H1 (cell line): ENCODE measurements at regions not wholly inside any gene's neighbourhood (a gene's known extent, or its start where the extent isn't known, plus 50 kb on each side); places are given as distances from the start of the nearest gene placed in this dataset.

Source experiments
- CTCF ChIA-PET: fragments of 300-600 bp; sonication (Branson Sonifier 250); formaldehyde crosslinking; loops from one replicate; lab custom pipeline; 2021; ENCODE audit not compliant: partially characterized antibody; lab: Charles Lee
- POLR2A ChIA-PET: fragments of 300-600 bp; sonication (Branson Sonifier 250); formaldehyde crosslinking; loops from one replicate; lab custom pipeline; 2021; ENCODE audit warnings: inconsistent platforms; ENCODE audit not compliant: partially characterized antibody; lab: Charles Lee
- DNase-seq, 2 experiments: peaks; one replicate each; pipeline versions ENCODE4 v3.0.0 to v3.0.0-alpha.2; 2010 to 2022; ENCODE audit warnings: low spot score in 2 of 2, low read depth in 1 of 2, mixed read lengths in 1 of 2
- FAIRE-seq: peaks from 2 replicates; lab custom pipeline; 2011; peaks lifted over from hg19 to GRCh38; lab: Jason Lieb, UNC
- H2AFZ ChIP-seq: 2 replicates; pipeline ENCODE4 v1.8.1; 2012; ENCODE audit warnings: low read length, inconsistent platforms
- H2AK5ac ChIP-seq: 2 replicates; pipeline ENCODE4 v1.6.1; 2013; ENCODE audit warnings: low read depth, low read length
- H2BK120ac ChIP-seq: replicated peaks from 2 replicates; pipeline ENCODE3; 2013; ENCODE audit warnings: low read depth, low read length, inconsistent platforms
- H2BK12ac ChIP-seq: 2 replicates; pipeline ENCODE4 v1.6.1; 2013; ENCODE audit warnings: low read depth, low read length
- H2BK15ac ChIP-seq: 2 replicates; pipeline ENCODE4 v1.6.1; 2013; ENCODE audit warnings: low read length
- H2BK20ac ChIP-seq: 2 replicates; pipeline ENCODE4 v1.6.1; 2013; ENCODE audit warnings: low read length
- H2BK5ac ChIP-seq: 2 replicates; pipeline ENCODE4 v1.6.1; 2013; ENCODE audit warnings: low read depth, low read length
- H3K14ac ChIP-seq: 2 replicates; pipeline ENCODE4 v1.6.1; 2013; ENCODE audit warnings: inconsistent platforms; ENCODE audit not compliant: insufficient read length
- H3K18ac ChIP-seq: 2 replicates; pipeline ENCODE4 v1.6.1; 2013; ENCODE audit warnings: low read length; ENCODE audit errors: extremely low read depth
- H3K23ac ChIP-seq: 2 replicates; pipeline ENCODE4 v1.6.1; 2013; ENCODE audit warnings: inconsistent platforms; ENCODE audit not compliant: insufficient read length
- H3K23me2 ChIP-seq: 2 replicates; pipeline ENCODE4 v1.6.1; 2013; ENCODE audit warnings: low read depth, low read length
- H3K27ac ChIP-seq: 2 replicates; pipeline ENCODE4 v1.6.1; 2011; ENCODE audit warnings: low read depth, low read length, inconsistent platforms
- H3K27me3 ChIP-seq, 4 experiments: replicated peaks in 1 of 4; 1 replicate in 1 of 4; 2 replicates in 3 of 4; pipeline versions ENCODE4 v1.6.1 to v1.8.1; 2011 to 2013; ENCODE audit warnings: low read length in 3 of 4, mild to moderate bottlenecking in 3 of 4, inconsistent platforms in 2 of 4, mixed read lengths in 2 of 4, moderate library complexity in 1 of 4; ENCODE audit not compliant: control insufficient read depth in 3 of 4, insufficient read depth in 3 of 4; ENCODE audit errors: extremely low read depth in 1 of 4
- H3K36me3 ChIP-seq, 4 experiments: 2 replicates each; pipeline versions ENCODE4 v1.6.1 to v1.8.1; 2011 to 2013; ENCODE audit warnings: mild to moderate bottlenecking in 4 of 4, low read length in 3 of 4, moderate library complexity in 2 of 4, control low read depth in 1 of 4, inconsistent platforms in 1 of 4; ENCODE audit not compliant: insufficient read depth in 4 of 4, control insufficient read depth in 2 of 4
- H3K4ac ChIP-seq: replicated peaks from 2 replicates; pipeline ENCODE3; 2013; ENCODE audit warnings: low read length, low read depth, mixed read lengths, inconsistent platforms; ENCODE audit not compliant: insufficient read length
- H3K4me1 ChIP-seq, 4 experiments: replicated peaks in 1 of 4; 1 replicate in 1 of 4; 2 replicates in 3 of 4; pipeline versions ENCODE4 v1.6.1 to v1.8.1; 2011 to 2013; ENCODE audit warnings: low read length in 3 of 4, inconsistent platforms in 2 of 4, mixed read lengths in 1 of 4; ENCODE audit not compliant: insufficient read depth in 4 of 4, control insufficient read depth in 3 of 4
- H3K4me2 ChIP-seq, 2 experiments: 2 replicates each; pipeline versions ENCODE4 v1.6.1 to v1.8.1; 2011 to 2013; ENCODE audit warnings: low read depth in 2 of 2, low read length in 2 of 2, control low read depth in 1 of 2, inconsistent platforms in 1 of 2, mild to moderate bottlenecking in 1 of 2; ENCODE audit not compliant: insufficient read depth in 1 of 2
- H3K4me3 ChIP-seq, 4 experiments: fragments of 200-600, 300-600 bp in 1 of 4; sonication (generic), shearing (Covaris generic), sonication (Bioruptor Twin) in 1 of 4; 2 replicates each; pipeline versions ENCODE4 v1.5.1 to v1.8.1; 2011 to 2016; ENCODE audit warnings: low read length in 4 of 4, low read depth in 3 of 4, control low read depth in 2 of 4, inconsistent platforms in 2 of 4, mild to moderate bottlenecking in 2 of 4, mixed read lengths in 1 of 4, moderate library complexity in 1 of 4; ENCODE audit not compliant: insufficient read depth in 2 of 4; ENCODE audit errors: extremely low read depth in 1 of 4
- H3K56ac ChIP-seq: replicated peaks from 2 replicates; pipeline ENCODE3; 2013; ENCODE audit warnings: low read depth, mild to moderate bottlenecking, mixed read lengths, low read length, inconsistent platforms; ENCODE audit not compliant: insufficient read length
- H3K79me1 ChIP-seq: 2 replicates; pipeline ENCODE4 v1.6.1; 2013; ENCODE audit warnings: low read depth, low read length, control low read depth
- H3K79me2 ChIP-seq, 2 experiments: 2 replicates each; pipeline versions ENCODE4 v1.6.1 to v1.8.1; 2012 to 2013; ENCODE audit warnings: low read length in 2 of 2, mild to moderate bottlenecking in 2 of 2, inconsistent platforms in 1 of 2; ENCODE audit not compliant: insufficient read depth in 2 of 2, control insufficient read depth in 1 of 2
- H3K9ac ChIP-seq, 4 experiments: replicated peaks in 1 of 4; 1 replicate in 1 of 4; 2 replicates in 3 of 4; pipeline versions ENCODE4 v1.6.1 to v1.8.1; 2011 to 2013; ENCODE audit warnings: low read depth in 3 of 4, low read length in 3 of 4, control low read depth in 2 of 4, mild to moderate bottlenecking in 2 of 4, moderate library complexity in 2 of 4, inconsistent platforms in 1 of 4; ENCODE audit errors: extremely low read depth in 1 of 4
- H3K9me3 ChIP-seq, 2 experiments: 2 replicates each; pipeline versions ENCODE4 v1.6.1 to v1.8.1; 2012 to 2013; ENCODE audit warnings: mild to moderate bottlenecking in 2 of 2, moderate library complexity in 2 of 2, control low read depth in 1 of 2, inconsistent platforms in 1 of 2, low read depth in 1 of 2, low read length in 1 of 2, mixed read lengths in 1 of 2; ENCODE audit not compliant: insufficient read depth in 2 of 2
- H4K20me1 ChIP-seq, 2 experiments: replicated peaks in 1 of 2; 2 replicates each; pipeline versions ENCODE3 to v1.8.1; 2011 to 2013; ENCODE audit warnings: inconsistent platforms in 2 of 2, low read length in 2 of 2, mild to moderate bottlenecking in 1 of 2; ENCODE audit not compliant: insufficient read depth in 2 of 2, control insufficient read depth in 1 of 2
- H4K5ac ChIP-seq: 2 replicates; pipeline ENCODE4 v1.6.1; 2013; ENCODE audit warnings: low read length, low read depth, mixed read lengths, inconsistent platforms; ENCODE audit not compliant: insufficient read length
- H4K8ac ChIP-seq: 2 replicates; pipeline ENCODE4 v1.8.0; 2013; ENCODE audit warnings: mild to moderate bottlenecking, moderate library complexity, low read length, inconsistent platforms; ENCODE audit not compliant: insufficient read depth; ENCODE audit errors: extremely low read depth
- H4K91ac ChIP-seq: replicated peaks from 2 replicates; pipeline ENCODE3; 2013; ENCODE audit warnings: low read length, mixed read lengths, inconsistent platforms; ENCODE audit not compliant: insufficient read length
- CEBPB ChIP-seq: IDR thresholded peaks from 2 replicates; pipeline ENCODE4 v1.6.1; 2012; ENCODE audit warnings: low read depth, low read length
- JUND ChIP-seq: IDR thresholded peaks from 2 replicates; pipeline ENCODE4 v1.6.1; 2011; ENCODE audit warnings: mild to moderate bottlenecking, improper control_type of control experiment, low read length
- NRF1 ChIP-seq: IDR thresholded peaks from 2 replicates; pipeline ENCODE4 v1.6.1; 2011; ENCODE audit warnings: mild to moderate bottlenecking, low read depth, low read length, improper control_type of control experiment
- WGBS, 2 experiments: shearing (Covaris generic) in 1 of 2; methylation state at CpG; one replicate each; pipeline versions ENCODE4 v1.1.6 to v1.1.7; 2013 to 2015; ENCODE audit warnings: low lambda C conversion rate in 2 of 2, mixed read lengths in 2 of 2, inconsistent platforms in 1 of 2, low coverage in 1 of 2, missing lambda C conversion rate in 1 of 2; ENCODE audit not compliant: insufficient replicate concordance in 2 of 2, insufficient coverage in 1 of 2, insufficient read length in 1 of 2; ENCODE audit errors: extremely low coverage in 1 of 2, missing lambda C conversion rate in 1 of 2; 5-methylcytosine and 5-hydroxymethylcytosine counted together

- Histone ChIP-seq H3K79me1 (no peaks in the 10 kb centered on the region), H3K27ac (no peak overlapping the region)
- no peak for TF ChIP-seq NRF1
- 0 out of 2 replicates have a peak, but pooled peaks have one; percentile 34 for TF ChIP-seq JUND
- peak; percentile 31; the same call in 1 of the 2 replicates for TF ChIP-seq CEBPB
- TF ChIP-seq, all 59 proteins: peak for 2
- H3K79me2 ChIP-seq, result no peaks in the 10 kb centered on the region
- 90% methylated on average over 2 of the region's 2 CpGs; no CpG with 5 or more reads in 1 of the 2 experiments for WGBS, 2 experiments
- no peak overlapping the region for H3K4me3 ChIP-seq
- no peak for DNase-seq
- no peaks in the 10 kb centered on the region for H3K9me3 ChIP-seq
- no peaks in the 10 kb centered on the region for H4K20me1 ChIP-seq
- H3K23ac ChIP-seq, result no peak overlapping the region
- H2BK120ac ChIP-seq, result no peak overlapping the region
- no peak overlapping the region for H4K5ac ChIP-seq
- H3K36me3 ChIP-seq, result no peaks in the 10 kb centered on the region
- no peak overlapping the region for H2BK20ac ChIP-seq
- H3K9ac ChIP-seq, result no peak overlapping the region
- H3K23me2 ChIP-seq, result no peaks in the 10 kb centered on the region
- no peak overlapping the region for H3K14ac ChIP-seq
- H2AFZ ChIP-seq, result no peak overlapping the region
- no peaks in the 10 kb centered on the region for H3K4me1 ChIP-seq
- no peak overlapping the region for H3K18ac ChIP-seq
- no peak overlapping the region for H4K8ac ChIP-seq
- no peak overlapping the region for H3K56ac ChIP-seq
- no peaks in the 10 kb centered on the region; a peak in 1 of 7 replicates for H3K27me3 ChIP-seq
- H2BK15ac ChIP-seq, result no peak overlapping the region
- no peak overlapping the region for H4K91ac ChIP-seq
- POLR2A ChIA-PET, result no interaction called here
- no peak overlapping the region for H3K4ac ChIP-seq
- no peak for FAIRE-seq
- no peak overlapping the region for H2BK5ac ChIP-seq
- no peak overlapping the region for H2BK12ac ChIP-seq
- H3K4me2 ChIP-seq, result no peak overlapping the region
- CTCF ChIA-PET, result no interaction called here
- H2AK5ac ChIP-seq, result no peak overlapping the region
Observed at GRCh38 chr4:17055788-17056187, 157.3 kb upstream of the LDB2 start.
